GM23338 (cell line): ENCODE measurements at regions not wholly inside any gene's neighbourhood (a gene's known extent, or its start where the extent isn't known, plus 50 kb on each side); places are given as distances from the start of the nearest gene placed in this dataset.

Experiments
- ATAC-seq: fragments of 200-7000 bp; cut with Tn5 transposase; 3 replicates; pipeline ENCODE4 v1.9.1; 2020
- DNase-seq: peaks from one replicate; pipeline ENCODE4 v3.0.0-alpha.2; 2015; ENCODE audit warnings: low spot score
- H2AFZ ChIP-seq: fragments of 200-600 bp; sonication (generic); 2 replicates; pipeline ENCODE4 v1.8.0; 2016; ENCODE audit warnings: antibody characterized with exemption, mild to moderate bottlenecking, moderate library complexity
- H3F3A ChIP-seq: fragments of 200-600 bp; sonication (generic); replicated peaks from 2 replicates; pipeline ENCODE4 v1.8.0; 2017; ENCODE audit warnings: antibody characterized with exemption, mixed run types, low read depth
- H3K27ac ChIP-seq: fragments of 200-600 bp; sonication (generic); 2 replicates; pipeline ENCODE4 v1.6.1; 2016; ENCODE audit warnings: low read depth
- H3K27me3 ChIP-seq: fragments of 200-600 bp; sonication (generic); 2 replicates; pipeline ENCODE4 v1.8.0; 2016; ENCODE audit warnings: mild to moderate bottlenecking, mixed run types, moderate library complexity; ENCODE audit not compliant: insufficient read depth
- H3K36me3 ChIP-seq: fragments of 200-600 bp; sonication (generic); 2 replicates; pipeline ENCODE4 v1.8.0; 2016; ENCODE audit warnings: mild to moderate bottlenecking; ENCODE audit not compliant: insufficient read depth
- H3K4me1 ChIP-seq: fragments of 200-600 bp; sonication (generic); 2 replicates; pipeline ENCODE4 v1.8.0; 2016; ENCODE audit warnings: mild to moderate bottlenecking, moderate library complexity; ENCODE audit not compliant: insufficient read depth
- H3K4me2 ChIP-seq: fragments of 200-600 bp; sonication (generic); 2 replicates; pipeline ENCODE4 v1.7.1; 2017; ENCODE audit warnings: mixed run types
- H3K4me3 ChIP-seq: fragments of 200-600 bp; sonication (generic); 2 replicates; pipeline ENCODE4 v1.6.1; 2016; ENCODE audit warnings: mixed run types
- H3K79me2 ChIP-seq: fragments of 200-600 bp; sonication (generic); replicated peaks from 2 replicates; pipeline ENCODE4 v1.8.0; 2017; ENCODE audit warnings: mild to moderate bottlenecking; ENCODE audit not compliant: insufficient read depth
- H3K9me2 ChIP-seq: fragments of 200-600 bp; sonication (generic); 2 replicates; pipeline ENCODE4 v1.8.0; 2017; ENCODE audit not compliant: insufficient read depth
- H4K20me1 ChIP-seq: fragments of 200-600 bp; sonication (generic); replicated peaks from 2 replicates; pipeline ENCODE4 v1.8.0; 2017; ENCODE audit warnings: mild to moderate bottlenecking; ENCODE audit not compliant: insufficient read depth
- H3K27ac Mint-ChIP-seq: 2 replicates; pipeline ENCODE4 v1.8.0; 2020; ENCODE audit warnings: inconsistent platforms, mild to moderate bottlenecking, moderate library complexity, mixed read lengths
- H3K27me3 Mint-ChIP-seq: 3 replicates; pipeline ENCODE4 v1.8.0; 2022; ENCODE audit warnings: low read depth, mild to moderate bottlenecking, moderate library complexity, mixed read lengths, inconsistent platforms; ENCODE audit not compliant: insufficient read depth, poor library complexity
- H3K36me3 Mint-ChIP-seq: 3 replicates; pipeline ENCODE4 v1.8.0; 2021; ENCODE audit warnings: low read depth, mild to moderate bottlenecking, inconsistent platforms, moderate library complexity, mixed read lengths
- H3K4me1 Mint-ChIP-seq: 3 replicates; pipeline ENCODE4 v1.8.0; 2020; ENCODE audit warnings: mild to moderate bottlenecking, inconsistent platforms, mixed read lengths
- H3K4me3 Mint-ChIP-seq: 3 replicates; pipeline ENCODE4 v1.8.0; 2021; ENCODE audit warnings: moderate library complexity, mild to moderate bottlenecking, inconsistent platforms, mixed read lengths
- H3K9me3 Mint-ChIP-seq: 3 replicates; pipeline ENCODE4 v1.8.0; 2020; ENCODE audit warnings: moderate library complexity, mild to moderate bottlenecking, inconsistent platforms, mixed read lengths
- CREB1 ChIP-seq: fragments of 250-450 bp; sonication (Bioruptor Pico); IDR thresholded peaks from 2 replicates; pipeline ENCODE4 v1.5.0; 2020; ENCODE audit warnings: low read depth, mild to moderate bottlenecking, moderate library complexity
- EZH2 ChIP-seq: fragments of 200-600 bp; sonication (generic); IDR thresholded peaks from one replicate; pipeline ENCODE4 v1.8.0; 2017; ENCODE audit warnings: antibody characterized with exemption, mild to moderate bottlenecking, low read depth; ENCODE audit not compliant: unreplicated experiment
- EZH2phosphoT487 ChIP-seq: fragments of 200-600 bp; sonication (generic); IDR thresholded peaks from one replicate; pipeline ENCODE4 v1.8.1; 2018; ENCODE audit warnings: antibody characterized with exemption; ENCODE audit not compliant: unreplicated experiment
- JUNB ChIP-seq: IDR thresholded peaks from one replicate; pipeline ENCODE4 v1.6.1; 2016; ENCODE audit warnings: antibody characterized with exemption; ENCODE audit not compliant: unreplicated experiment
- NANOG ChIP-seq: IDR thresholded peaks from 2 replicates; pipeline ENCODE4 v1.6.1; 2016; ENCODE audit warnings: antibody characterized with exemption, borderline replicate concordance
- POLR2AphosphoS5 ChIP-seq: IDR thresholded peaks from 2 replicates; pipeline ENCODE4 v1.6.1; 2016; ENCODE audit warnings: antibody characterized with exemption, low read depth
- STAT1 ChIP-seq: IDR thresholded peaks from one replicate; pipeline ENCODE4 v1.6.1; 2016; ENCODE audit warnings: antibody characterized with exemption; ENCODE audit not compliant: unreplicated experiment
- ZNF114 ChIP-seq: fragments of 250-450 bp; sonication (Bioruptor Pico); IDR thresholded peaks from 2 replicates; pipeline ENCODE4 v1.5.0; 2020; ENCODE audit warnings: mild to moderate bottlenecking, moderate library complexity
- ZNF331 ChIP-seq: fragments of 250-450 bp; sonication (Bioruptor Pico); IDR thresholded peaks from 2 replicates; pipeline ENCODE4 v1.5.0; 2020; ENCODE audit warnings: low read depth, mild to moderate bottlenecking, moderate library complexity
- TF ChIP-seq, protein P1 (sequence below): IDR thresholded peaks from one replicate; pipeline ENCODE4 v1.6.1; 2018; ENCODE audit warnings: antibody characterized with exemption; ENCODE audit not compliant: unreplicated experiment
- TF ChIP-seq, protein P2 (sequence below): fragments of 250-450 bp; sonication (Bioruptor Pico); IDR thresholded peaks from 2 replicates; pipeline ENCODE4 v1.5.0; 2020; ENCODE audit warnings: mild to moderate bottlenecking, moderate library complexity
- TF ChIP-seq, protein P3 (sequence below), 2 experiments: fragments of 200-600 bp in 1 of 2; sonication (generic) in 1 of 2; conservative IDR thresholded peaks; 2 replicates each; pipeline versions ENCODE4 v1.5.1 to v1.6.1; 2016 to 2017; ENCODE audit warnings: antibody characterized with exemption in 2 of 2, low read depth in 2 of 2, mild to moderate bottlenecking in 2 of 2, moderate library complexity in 1 of 2
- TF ChIP-seq, protein P4 (sequence below): IDR thresholded peaks from 2 replicates; pipeline ENCODE4 v1.6.1; 2016; ENCODE audit warnings: antibody characterized with exemption

DNA sequence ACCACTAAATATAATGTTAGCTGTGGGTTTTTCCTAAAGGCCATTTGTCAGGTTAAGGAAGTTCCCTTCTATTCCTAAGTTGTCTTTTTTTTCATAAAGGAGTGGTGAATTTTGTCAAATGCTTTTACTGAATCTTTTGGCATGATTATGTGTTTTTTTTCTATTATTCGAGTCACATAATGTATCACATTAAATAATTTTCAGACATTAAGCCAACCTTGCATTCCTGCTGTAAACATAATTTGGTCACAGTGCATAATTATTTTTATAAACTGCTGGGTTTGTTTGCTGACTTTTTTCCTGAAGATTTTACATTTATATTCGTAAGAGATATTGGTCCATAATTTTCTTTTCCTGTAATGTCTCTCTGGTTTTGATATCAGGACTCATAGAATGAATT, 101.8 kb upstream of the SPRED1 start:
- Histone ChIP-seq H2AFZ (no peak overlapping the region), H3K9me2 (no peaks in the 10 kb centered on the region), H3K27me3 (no peaks in the 10 kb centered on the region), H3K36me3 (peaks cover 3% of the 10 kb centered on the region; the same call in 1 of the 2 replicates), H3K79me2 (no peaks in the 10 kb centered on the region), H3F3A (no peaks in the 10 kb centered on the region), H3K4me1 (no peaks in the 10 kb centered on the region), H3K27ac (no peak overlapping the region), H4K20me1 (no peaks in the 10 kb centered on the region), H3K4me3 (no peak overlapping the region), H3K4me2 (no peak overlapping the region)
- Mint-ChIP-seq H3K36me3 (peaks cover 9% of the 10 kb centered on the region; the same call in 2 of the 3 replicates), H3K4me1 (no peaks in the 10 kb centered on the region; the same call in 2 of the 3 replicates), H3K27me3 (peaks cover 2% of the 10 kb centered on the region), H3K4me3 (no peak overlapping the region), H3K27ac (no peak overlapping the region), H3K9me3 (peaks cover 15% of the 10 kb centered on the region)
- no peak for ATAC-seq
- DNase-seq: no peak
- TF ChIP-seq STAT1 (no peak), POLR2AphosphoS5 (no peak), ZNF331 (CRISPR knock-in tag) (no peak), CREB1 (CRISPR knock-in tag) (no peak), EZH2 (no peak), NANOG (no peak), ZNF114 (no peak), EZH2phosphoT487 (no peak), JUNB (no peak)
- TF ChIP-seq, protein P1, sequence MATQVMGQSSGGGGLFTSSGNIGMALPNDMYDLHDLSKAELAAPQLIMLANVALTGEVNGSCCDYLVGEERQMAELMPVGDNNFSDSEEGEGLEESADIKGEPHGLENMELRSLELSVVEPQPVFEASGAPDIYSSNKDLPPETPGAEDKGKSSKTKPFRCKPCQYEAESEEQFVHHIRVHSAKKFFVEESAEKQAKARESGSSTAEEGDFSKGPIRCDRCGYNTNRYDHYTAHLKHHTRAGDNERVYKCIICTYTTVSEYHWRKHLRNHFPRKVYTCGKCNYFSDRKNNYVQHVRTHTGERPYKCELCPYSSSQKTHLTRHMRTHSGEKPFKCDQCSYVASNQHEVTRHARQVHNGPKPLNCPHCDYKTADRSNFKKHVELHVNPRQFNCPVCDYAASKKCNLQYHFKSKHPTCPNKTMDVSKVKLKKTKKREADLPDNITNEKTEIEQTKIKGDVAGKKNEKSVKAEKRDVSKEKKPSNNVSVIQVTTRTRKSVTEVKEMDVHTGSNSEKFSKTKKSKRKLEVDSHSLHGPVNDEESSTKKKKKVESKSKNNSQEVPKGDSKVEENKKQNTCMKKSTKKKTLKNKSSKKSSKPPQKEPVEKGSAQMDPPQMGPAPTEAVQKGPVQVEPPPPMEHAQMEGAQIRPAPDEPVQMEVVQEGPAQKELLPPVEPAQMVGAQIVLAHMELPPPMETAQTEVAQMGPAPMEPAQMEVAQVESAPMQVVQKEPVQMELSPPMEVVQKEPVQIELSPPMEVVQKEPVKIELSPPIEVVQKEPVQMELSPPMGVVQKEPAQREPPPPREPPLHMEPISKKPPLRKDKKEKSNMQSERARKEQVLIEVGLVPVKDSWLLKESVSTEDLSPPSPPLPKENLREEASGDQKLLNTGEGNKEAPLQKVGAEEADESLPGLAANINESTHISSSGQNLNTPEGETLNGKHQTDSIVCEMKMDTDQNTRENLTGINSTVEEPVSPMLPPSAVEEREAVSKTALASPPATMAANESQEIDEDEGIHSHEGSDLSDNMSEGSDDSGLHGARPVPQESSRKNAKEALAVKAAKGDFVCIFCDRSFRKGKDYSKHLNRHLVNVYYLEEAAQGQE: no peak
- TF ChIP-seq, protein P2, sequence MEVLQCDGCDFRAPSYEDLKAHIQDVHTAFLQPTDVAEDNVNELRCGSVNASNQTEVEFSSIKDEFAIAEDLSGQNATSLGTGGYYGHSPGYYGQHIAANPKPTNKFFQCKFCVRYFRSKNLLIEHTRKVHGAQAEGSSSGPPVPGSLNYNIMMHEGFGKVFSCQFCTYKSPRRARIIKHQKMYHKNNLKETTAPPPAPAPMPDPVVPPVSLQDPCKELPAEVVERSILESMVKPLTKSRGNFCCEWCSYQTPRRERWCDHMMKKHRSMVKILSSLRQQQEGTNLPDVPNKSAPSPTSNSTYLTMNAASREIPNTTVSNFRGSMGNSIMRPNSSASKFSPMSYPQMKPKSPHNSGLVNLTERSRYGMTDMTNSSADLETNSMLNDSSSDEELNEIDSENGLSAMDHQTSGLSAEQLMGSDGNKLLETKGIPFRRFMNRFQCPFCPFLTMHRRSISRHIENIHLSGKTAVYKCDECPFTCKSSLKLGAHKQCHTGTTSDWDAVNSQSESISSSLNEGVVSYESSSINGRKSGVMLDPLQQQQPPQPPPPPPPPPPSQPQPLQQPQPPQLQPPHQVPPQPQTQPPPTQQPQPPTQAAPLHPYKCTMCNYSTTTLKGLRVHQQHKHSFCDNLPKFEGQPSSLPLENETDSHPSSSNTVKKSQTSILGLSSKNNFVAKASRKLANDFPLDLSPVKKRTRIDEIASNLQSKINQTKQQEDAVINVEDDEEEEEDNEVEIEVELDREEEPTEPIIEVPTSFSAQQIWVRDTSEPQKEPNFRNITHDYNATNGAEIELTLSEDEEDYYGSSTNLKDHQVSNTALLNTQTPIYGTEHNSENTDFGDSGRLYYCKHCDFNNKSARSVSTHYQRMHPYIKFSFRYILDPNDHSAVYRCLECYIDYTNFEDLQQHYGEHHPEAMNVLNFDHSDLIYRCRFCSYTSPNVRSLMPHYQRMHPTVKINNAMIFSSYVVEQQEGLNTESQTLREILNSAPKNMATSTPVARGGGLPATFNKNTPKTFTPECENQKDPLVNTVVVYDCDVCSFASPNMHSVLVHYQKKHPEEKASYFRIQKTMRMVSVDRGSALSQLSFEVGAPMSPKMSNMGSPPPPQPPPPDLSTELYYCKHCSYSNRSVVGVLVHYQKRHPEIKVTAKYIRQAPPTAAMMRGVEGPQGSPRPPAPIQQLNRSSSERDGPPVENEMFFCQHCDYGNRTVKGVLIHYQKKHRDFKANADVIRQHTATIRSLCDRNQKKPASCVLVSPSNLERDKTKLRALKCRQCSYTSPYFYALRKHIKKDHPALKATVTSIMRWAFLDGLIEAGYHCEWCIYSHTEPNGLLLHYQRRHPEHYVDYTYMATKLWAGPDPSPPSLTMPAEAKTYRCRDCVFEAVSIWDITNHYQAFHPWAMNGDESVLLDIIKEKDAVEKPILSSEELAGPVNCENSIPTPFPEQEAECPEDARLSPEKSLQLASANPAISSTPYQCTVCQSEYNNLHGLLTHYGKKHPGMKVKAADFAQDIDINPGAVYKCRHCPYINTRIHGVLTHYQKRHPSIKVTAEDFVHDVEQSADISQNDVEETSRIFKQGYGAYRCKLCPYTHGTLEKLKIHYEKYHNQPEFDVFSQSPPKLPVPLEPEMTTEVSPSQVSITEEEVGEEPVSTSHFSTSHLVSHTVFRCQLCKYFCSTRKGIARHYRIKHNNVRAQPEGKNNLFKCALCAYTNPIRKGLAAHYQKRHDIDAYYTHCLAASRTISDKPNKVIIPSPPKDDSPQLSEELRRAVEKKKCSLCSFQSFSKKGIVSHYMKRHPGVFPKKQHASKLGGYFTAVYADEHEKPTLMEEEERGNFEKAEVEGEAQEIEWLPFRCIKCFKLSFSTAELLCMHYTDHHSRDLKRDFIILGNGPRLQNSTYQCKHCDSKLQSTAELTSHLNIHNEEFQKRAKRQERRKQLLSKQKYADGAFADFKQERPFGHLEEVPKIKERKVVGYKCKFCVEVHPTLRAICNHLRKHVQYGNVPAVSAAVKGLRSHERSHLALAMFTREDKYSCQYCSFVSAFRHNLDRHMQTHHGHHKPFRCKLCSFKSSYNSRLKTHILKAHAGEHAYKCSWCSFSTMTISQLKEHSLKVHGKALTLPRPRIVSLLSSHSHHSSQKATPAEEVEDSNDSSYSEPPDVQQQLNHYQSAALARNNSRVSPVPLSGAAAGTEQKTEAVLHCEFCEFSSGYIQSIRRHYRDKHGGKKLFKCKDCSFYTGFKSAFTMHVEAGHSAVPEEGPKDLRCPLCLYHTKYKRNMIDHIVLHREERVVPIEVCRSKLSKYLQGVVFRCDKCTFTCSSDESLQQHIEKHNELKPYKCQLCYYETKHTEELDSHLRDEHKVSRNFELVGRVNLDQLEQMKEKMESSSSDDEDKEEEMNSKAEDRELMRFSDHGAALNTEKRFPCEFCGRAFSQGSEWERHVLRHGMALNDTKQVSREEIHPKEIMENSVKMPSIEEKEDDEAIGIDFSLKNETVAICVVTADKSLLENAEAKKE: no peak
- TF ChIP-seq, protein P3, sequence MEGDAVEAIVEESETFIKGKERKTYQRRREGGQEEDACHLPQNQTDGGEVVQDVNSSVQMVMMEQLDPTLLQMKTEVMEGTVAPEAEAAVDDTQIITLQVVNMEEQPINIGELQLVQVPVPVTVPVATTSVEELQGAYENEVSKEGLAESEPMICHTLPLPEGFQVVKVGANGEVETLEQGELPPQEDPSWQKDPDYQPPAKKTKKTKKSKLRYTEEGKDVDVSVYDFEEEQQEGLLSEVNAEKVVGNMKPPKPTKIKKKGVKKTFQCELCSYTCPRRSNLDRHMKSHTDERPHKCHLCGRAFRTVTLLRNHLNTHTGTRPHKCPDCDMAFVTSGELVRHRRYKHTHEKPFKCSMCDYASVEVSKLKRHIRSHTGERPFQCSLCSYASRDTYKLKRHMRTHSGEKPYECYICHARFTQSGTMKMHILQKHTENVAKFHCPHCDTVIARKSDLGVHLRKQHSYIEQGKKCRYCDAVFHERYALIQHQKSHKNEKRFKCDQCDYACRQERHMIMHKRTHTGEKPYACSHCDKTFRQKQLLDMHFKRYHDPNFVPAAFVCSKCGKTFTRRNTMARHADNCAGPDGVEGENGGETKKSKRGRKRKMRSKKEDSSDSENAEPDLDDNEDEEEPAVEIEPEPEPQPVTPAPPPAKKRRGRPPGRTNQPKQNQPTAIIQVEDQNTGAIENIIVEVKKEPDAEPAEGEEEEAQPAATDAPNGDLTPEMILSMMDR (conservative IDR thresholded peaks at IDR 0.05; ENCODE audit: low read depth in 2 of 2): no peak
- TF ChIP-seq, protein P4, sequence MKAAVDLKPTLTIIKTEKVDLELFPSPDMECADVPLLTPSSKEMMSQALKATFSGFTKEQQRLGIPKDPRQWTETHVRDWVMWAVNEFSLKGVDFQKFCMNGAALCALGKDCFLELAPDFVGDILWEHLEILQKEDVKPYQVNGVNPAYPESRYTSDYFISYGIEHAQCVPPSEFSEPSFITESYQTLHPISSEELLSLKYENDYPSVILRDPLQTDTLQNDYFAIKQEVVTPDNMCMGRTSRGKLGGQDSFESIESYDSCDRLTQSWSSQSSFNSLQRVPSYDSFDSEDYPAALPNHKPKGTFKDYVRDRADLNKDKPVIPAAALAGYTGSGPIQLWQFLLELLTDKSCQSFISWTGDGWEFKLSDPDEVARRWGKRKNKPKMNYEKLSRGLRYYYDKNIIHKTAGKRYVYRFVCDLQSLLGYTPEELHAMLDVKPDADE: no peak
